Coronary artery (tissue), 2 donors: ENCODE measurements at regions not wholly inside any gene's neighbourhood (a gene's known extent, or its start where the extent isn't known, plus 50 kb on each side); places are given as distances from the start of the nearest gene placed in this dataset.
A peak's percentile ranks its signal among the peaks of the same experiment; 100 is the strongest.

Source experiments
- DNase-seq: peaks from one replicate; pipeline ENCODE4 v3.0.0-alpha.2; 2017; ENCODE audit warnings: low spot score
- H3K27ac ChIP-seq, 2 donors: fragments of 200-600 bp; sonication (generic); one replicate each; pipeline ENCODE4 v1.5.1; 2016 to 2019
- H3K4me3 ChIP-seq: fragments of 200-600 bp; sonication (generic); 2 replicates; pipeline ENCODE4 v1.5.1; 2016; ENCODE audit warnings: mild to moderate bottlenecking, moderate library complexity
- TF ChIP-seq, protein P1 (sequence below): fragments of 200-600 bp; sonication (generic); IDR thresholded peaks from one replicate; pipeline ENCODE4 v1.5.1; 2019; ENCODE audit warnings: antibody characterized with exemption

DNA sequence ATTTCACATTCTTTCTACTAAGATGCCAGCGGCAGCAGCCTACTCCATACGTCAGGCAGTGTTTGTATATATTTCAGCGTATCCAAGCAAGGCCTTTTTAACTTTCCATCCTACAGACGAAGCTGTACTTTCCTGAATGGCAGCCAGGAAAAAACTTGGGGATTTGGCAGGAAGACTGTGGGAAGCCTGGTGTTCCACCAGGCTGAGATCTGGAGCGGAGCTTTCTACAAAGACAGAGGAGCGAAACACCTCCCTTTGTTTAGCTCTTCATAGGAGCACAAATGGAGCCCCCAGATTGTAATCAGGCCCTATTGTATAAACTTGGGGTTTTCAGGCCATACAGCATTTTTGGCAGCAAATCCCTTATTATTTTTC, 143.8 kb downstream of the TES start:
- DNase-seq, result peak; percentile 77
- TF ChIP-seq, protein P1, sequence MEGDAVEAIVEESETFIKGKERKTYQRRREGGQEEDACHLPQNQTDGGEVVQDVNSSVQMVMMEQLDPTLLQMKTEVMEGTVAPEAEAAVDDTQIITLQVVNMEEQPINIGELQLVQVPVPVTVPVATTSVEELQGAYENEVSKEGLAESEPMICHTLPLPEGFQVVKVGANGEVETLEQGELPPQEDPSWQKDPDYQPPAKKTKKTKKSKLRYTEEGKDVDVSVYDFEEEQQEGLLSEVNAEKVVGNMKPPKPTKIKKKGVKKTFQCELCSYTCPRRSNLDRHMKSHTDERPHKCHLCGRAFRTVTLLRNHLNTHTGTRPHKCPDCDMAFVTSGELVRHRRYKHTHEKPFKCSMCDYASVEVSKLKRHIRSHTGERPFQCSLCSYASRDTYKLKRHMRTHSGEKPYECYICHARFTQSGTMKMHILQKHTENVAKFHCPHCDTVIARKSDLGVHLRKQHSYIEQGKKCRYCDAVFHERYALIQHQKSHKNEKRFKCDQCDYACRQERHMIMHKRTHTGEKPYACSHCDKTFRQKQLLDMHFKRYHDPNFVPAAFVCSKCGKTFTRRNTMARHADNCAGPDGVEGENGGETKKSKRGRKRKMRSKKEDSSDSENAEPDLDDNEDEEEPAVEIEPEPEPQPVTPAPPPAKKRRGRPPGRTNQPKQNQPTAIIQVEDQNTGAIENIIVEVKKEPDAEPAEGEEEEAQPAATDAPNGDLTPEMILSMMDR, result no peak
- Histone ChIP-seq H3K4me3 (peak overlapping the region; percentile 55), H3K27ac (peak overlapping the region; percentile 82 to 89)

- Histone ChIP-seq H3K27ac (peak overlapping the region; percentile 82 to 89), H3K4me3 (peak overlapping the region; percentile 55)
- TF ChIP-seq, protein P1, result no peak
- DNase-seq, result peak; percentile 91
These were observed 144.4 kb downstream of the TES start for GRCh38 chr7:116354546-116355423.

DNA sequence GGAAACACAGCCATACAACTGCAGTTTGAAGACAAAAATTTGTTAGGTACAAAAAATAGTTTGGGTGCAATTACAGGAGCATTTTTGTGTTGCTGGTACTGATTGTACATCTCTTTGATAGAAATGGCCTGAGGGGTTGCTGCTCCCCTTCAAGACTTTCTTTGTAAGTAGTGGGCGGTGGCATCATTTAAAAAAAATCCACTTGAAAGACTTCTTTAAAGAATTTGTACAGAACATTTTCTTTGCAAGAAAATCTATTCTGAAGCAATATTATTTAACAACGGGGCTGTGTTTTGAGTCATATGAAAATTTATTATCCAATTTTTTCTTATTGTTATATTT, 144.1 kb upstream of the CAV2 start:
- no peak for DNase-seq
- peak overlapping the region; percentile 55 for H3K4me3 ChIP-seq
- H3K27ac ChIP-seq, result peak overlapping the region; percentile 82 to 89
- TF ChIP-seq, protein P1, result no peak

GRCh38 chr7:116356333-116356965, 143.1 kb upstream of the CAV2 start:
- no peak for DNase-seq
- Histone ChIP-seq H3K27ac (peak overlapping the region; percentile 82 to 89), H3K4me3 (no peak overlapping the region)
- TF ChIP-seq, protein P1, result no peak

DNA sequence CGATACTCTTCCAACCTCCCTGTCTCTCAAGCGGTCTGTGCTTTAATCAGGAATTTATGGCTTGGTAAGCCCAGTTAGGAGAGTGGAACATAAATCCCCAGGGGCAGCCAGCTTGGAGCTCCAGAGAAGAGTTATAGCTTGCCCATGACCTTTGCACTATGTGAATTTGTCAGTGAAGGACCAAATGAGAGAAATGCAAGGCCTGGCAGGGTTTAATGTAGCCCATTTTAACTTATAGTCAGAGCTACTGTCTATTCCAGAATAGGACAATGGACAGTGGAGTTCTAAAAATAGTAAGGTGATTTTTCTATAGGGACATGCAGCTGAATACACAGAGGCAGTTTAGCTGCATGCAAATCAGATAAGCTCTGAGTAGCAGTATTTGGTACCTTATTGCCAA, 142.6 kb upstream of the CAV2 start:
- TF ChIP-seq, protein P1, result no peak
- H3K27ac ChIP-seq, result peak overlapping the region; percentile 46 to 89
- DNase-seq, result no peak
- H3K4me3 ChIP-seq, result no peak overlapping the region

DNA sequence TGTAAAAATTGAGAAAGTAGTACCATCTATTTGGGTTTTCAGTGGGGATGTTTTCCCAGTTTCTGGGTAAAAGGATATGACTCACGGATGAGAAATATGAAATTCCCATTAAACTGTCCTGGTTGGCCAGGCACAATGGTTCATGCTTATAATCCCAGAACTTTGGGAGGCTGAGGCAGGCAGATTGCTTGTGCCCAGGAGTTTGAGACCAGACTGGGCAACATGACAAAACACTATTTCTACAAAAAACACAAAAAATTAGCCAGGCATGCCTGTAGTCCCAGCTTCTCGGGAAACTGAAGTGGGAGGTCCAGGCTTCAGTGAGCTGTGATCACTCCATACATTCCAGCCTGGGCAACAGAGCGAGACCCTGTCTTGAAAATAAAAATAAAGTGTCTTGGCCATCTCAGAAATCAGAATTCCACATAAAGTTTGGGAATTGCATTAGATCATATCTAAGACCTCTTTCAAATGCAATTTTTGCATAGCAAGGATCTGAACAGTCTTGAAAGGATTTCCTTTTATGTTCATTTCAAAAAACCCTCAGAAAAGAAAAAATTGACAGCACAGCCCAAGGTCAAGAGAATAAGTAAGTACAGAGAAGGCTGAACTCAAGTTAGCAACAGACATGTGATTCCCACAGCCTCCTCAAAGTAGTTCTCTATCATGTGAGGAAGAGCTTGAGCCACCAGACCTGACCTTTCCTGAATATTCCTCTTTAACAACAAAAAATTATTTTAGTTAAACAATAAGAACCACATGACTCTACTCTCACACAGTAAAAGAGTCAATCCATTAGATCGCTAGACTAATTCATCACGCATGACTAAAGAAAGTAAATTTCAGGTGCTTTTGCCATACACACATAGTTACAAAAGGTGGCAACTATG, 141.5 kb upstream of the CAV2 start:
- DNase-seq, result no peak

More for the DNA sequence above, 141.5 kb upstream of the CAV2 start:
- H3K4me3 ChIP-seq, result no peak overlapping the region
- H3K27ac ChIP-seq, result peak overlapping the region; percentile 46 to 89
- TF ChIP-seq, protein P1, result no peak
